Endothelial cell of umbilical vein (primary cell): ENCODE measurements at regions not wholly inside any gene's neighbourhood (a gene's known extent, or its start where the extent isn't known, plus 50 kb on each side); places are given as distances from the start of the nearest gene placed in this dataset.

Experiments
- EZH2 ChIP-seq: IDR thresholded peaks from 2 replicates; pipeline ENCODE4 v1.6.1; 2012; ENCODE audit warnings: borderline replicate concordance, low read depth, mild to moderate bottlenecking, moderate library complexity, low read length, inconsistent platforms; ENCODE audit not compliant: severe bottlenecking
- FOS ChIP-seq: IDR thresholded peaks from 2 replicates; pipeline ENCODE4 v1.6.1; 2011; ENCODE audit warnings: mild to moderate bottlenecking, low read length, moderate library complexity, borderline replicate concordance; ENCODE audit not compliant: insufficient read depth
- GATA2 ChIP-seq: IDR thresholded peaks from 2 replicates; pipeline ENCODE4 v1.7.0; 2011; ENCODE audit warnings: low read depth, mild to moderate bottlenecking, moderate library complexity, mixed read lengths, low read length; ENCODE audit not compliant: insufficient read length, insufficient read depth
- JUN ChIP-seq: IDR thresholded peaks from 2 replicates; pipeline ENCODE4 v1.6.1; 2011; ENCODE audit warnings: borderline replicate concordance, low read depth; ENCODE audit not compliant: insufficient read length, insufficient read depth
- MYC ChIP-seq: IDR thresholded peaks from one replicate; pipeline ENCODE4 v1.6.1; 2011; ENCODE audit warnings: mild to moderate bottlenecking, low read depth, low read length
- POLR2A ChIP-seq: IDR thresholded peaks from 2 replicates; pipeline ENCODE4 v1.6.1; 2012; ENCODE audit warnings: low read depth, mild to moderate bottlenecking, control low read depth, low read length
- POLR2AphosphoS5 ChIP-seq: IDR thresholded peaks from 2 replicates; pipeline ENCODE4 v1.6.1; 2012; ENCODE audit warnings: low read depth, mild to moderate bottlenecking, control low read depth, low read length, moderate library complexity; ENCODE audit not compliant: insufficient read depth
- TF ChIP-seq, protein P1 (sequence below), 2 donors: IDR thresholded peaks; 1 replicate in 1 of 2; 2 replicates in 1 of 2; pipeline ENCODE4 v1.5.1; 2011; ENCODE audit warnings: low read length in 2 of 2, mild to moderate bottlenecking in 2 of 2, moderate library complexity in 2 of 2, control low read depth in 1 of 2, inconsistent platforms in 1 of 2, low read depth in 1 of 2; ENCODE audit not compliant: insufficient read depth in 1 of 2; ENCODE audit errors: extremely low read depth in 1 of 2
- TF ChIP-seq, protein P2 (sequence below): IDR thresholded peaks from 2 replicates; pipeline ENCODE4 v1.6.1; 2011; ENCODE audit not compliant: insufficient read depth, insufficient read length

DNA sequence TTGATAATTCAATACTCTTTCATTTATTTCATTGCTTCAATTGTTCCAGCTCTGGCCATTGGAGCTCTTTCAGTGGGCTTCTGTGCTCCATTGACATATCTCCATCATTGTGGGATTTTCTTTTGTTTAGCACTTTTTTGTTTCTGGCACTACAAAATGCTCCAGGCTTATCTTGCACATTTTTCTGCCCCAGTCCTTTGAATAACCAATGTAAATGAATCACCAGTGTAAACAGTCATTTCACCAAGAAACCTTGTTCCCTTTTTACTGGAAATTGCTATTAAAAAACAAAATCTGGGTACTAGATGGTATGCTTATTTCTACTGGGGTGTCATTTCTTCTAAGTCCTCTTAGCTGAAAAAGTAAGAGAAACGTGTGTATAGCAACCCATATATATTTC, 173.0 kb upstream of the LYPLAL1 start:
- TF ChIP-seq, protein P1, sequence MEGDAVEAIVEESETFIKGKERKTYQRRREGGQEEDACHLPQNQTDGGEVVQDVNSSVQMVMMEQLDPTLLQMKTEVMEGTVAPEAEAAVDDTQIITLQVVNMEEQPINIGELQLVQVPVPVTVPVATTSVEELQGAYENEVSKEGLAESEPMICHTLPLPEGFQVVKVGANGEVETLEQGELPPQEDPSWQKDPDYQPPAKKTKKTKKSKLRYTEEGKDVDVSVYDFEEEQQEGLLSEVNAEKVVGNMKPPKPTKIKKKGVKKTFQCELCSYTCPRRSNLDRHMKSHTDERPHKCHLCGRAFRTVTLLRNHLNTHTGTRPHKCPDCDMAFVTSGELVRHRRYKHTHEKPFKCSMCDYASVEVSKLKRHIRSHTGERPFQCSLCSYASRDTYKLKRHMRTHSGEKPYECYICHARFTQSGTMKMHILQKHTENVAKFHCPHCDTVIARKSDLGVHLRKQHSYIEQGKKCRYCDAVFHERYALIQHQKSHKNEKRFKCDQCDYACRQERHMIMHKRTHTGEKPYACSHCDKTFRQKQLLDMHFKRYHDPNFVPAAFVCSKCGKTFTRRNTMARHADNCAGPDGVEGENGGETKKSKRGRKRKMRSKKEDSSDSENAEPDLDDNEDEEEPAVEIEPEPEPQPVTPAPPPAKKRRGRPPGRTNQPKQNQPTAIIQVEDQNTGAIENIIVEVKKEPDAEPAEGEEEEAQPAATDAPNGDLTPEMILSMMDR (IDR thresholded peaks at IDR 0.05; ENCODE audit: extremely low read depth in 1 of 2, insufficient read depth in 1 of 2, low read depth in 1 of 2, low read length in 2 of 2) = no peak
- TF ChIP-seq EZH2 = no peak
- TF ChIP-seq JUN = no peak
- TF ChIP-seq POLR2AphosphoS5 = no peak
- no peak for TF ChIP-seq GATA2
- no peak for TF ChIP-seq POLR2A
- TF ChIP-seq, protein P2, sequence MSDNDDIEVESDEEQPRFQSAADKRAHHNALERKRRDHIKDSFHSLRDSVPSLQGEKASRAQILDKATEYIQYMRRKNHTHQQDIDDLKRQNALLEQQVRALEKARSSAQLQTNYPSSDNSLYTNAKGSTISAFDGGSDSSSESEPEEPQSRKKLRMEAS = no peak
- TF ChIP-seq FOS = no peak
- no peak for TF ChIP-seq MYC
